MCF 10A (cell line): ENCODE measurements at regions not wholly inside any gene's neighbourhood (a gene's known extent, or its start where the extent isn't known, plus 50 kb on each side); places are given as distances from the start of the nearest gene placed in this dataset.

Source experiments
- BruUV-seq: library from RNA; stranded (reverse); fragments of 400-500 nt; replicated peaks from 2 replicates; lab custom pipeline; 2021; lab: Mats Ljungman, UMichigan
- CTCF ChIA-PET: fragments of 300-600 bp; sonication (Branson Sonifier 250); formaldehyde crosslinking; extraction: SDS; loops from one replicate; lab custom pipeline; 2021; ENCODE audit warnings: antibody characterized with exemption, inconsistent platforms; lab: Yijun Ruan, JAX
- POLR2A ChIA-PET: fragments of 300-600, 350-650 bp; sonication (Branson Sonifier 250); formaldehyde crosslinking; extraction: SDS; loops from one replicate; lab custom pipeline; 2020; ENCODE audit warnings: antibody characterized with exemption, inconsistent platforms; lab: Yijun Ruan, JAX
- DNase-seq: peaks from one replicate; pipeline ENCODE4 v3.0.0-alpha.2; 2018; ENCODE audit not compliant: unreplicated experiment
- H3K27ac Mint-ChIP-seq: one replicate; pipeline ENCODE4 v1.8.0; 2022; ENCODE audit warnings: mild to moderate bottlenecking, low read depth, mixed read lengths; ENCODE audit not compliant: unreplicated experiment
- H3K27me3 Mint-ChIP-seq: one replicate; pipeline ENCODE4 v1.8.0; 2022; ENCODE audit warnings: mixed read lengths; ENCODE audit not compliant: insufficient read depth, unreplicated experiment
- H3K36me3 Mint-ChIP-seq: one replicate; pipeline ENCODE4 v1.8.0; 2022; ENCODE audit warnings: mild to moderate bottlenecking, moderate library complexity, mixed read lengths; ENCODE audit not compliant: insufficient read depth, unreplicated experiment
- H3K4me1 Mint-ChIP-seq: one replicate; pipeline ENCODE4 v1.8.0; 2022; ENCODE audit warnings: mixed read lengths; ENCODE audit not compliant: insufficient read depth, unreplicated experiment
- H3K4me3 Mint-ChIP-seq: one replicate; pipeline ENCODE4 v1.8.0; 2022; ENCODE audit warnings: mild to moderate bottlenecking, moderate library complexity, mixed read lengths; ENCODE audit not compliant: unreplicated experiment
- H3K9me3 Mint-ChIP-seq: one replicate; pipeline ENCODE4 v1.8.0; 2022; ENCODE audit warnings: mixed read lengths; ENCODE audit not compliant: unreplicated experiment
- intact Hi-C: fragments of 100-400 bp; cut with micrococcal nuclease; formaldehyde crosslinking; loops from 2 replicates; pipeline ENCODE4 v1.14.1; 2022
- TF ChIP-seq, protein P1 (sequence below): fragments of 200-600 bp; IDR thresholded peaks from one replicate; pipeline ENCODE4 v1.8.0; 2022; ENCODE audit warnings: antibody characterized with exemption, mild to moderate bottlenecking; ENCODE audit not compliant: unreplicated experiment

DNA sequence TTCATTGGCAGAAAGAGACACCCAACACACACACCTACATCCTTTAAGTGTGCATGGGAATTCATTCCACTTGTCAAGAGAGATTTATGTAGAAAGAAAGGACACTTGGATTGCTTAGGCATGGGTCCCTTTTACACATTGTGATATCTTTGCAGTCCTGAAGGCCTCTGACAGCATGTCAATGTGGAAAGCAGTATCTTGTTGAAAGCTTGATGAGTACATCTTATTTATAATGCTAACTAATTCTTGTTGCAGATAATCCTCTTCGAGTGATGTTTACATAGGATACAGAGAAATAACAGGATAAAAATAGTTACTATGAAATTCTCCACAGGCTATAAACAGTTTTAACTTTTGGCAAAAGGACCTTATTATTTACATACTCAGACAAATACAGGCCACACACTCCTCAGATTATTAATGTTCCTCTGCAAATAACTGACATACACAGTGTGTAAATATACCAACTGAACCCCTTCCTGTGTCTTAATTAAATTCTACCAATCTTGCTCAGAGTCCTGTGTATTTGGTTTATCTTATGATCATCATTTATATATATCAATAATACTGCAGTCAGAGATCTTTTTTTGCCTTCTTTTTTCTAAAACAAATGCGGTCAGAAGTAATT lies 111.8 kb upstream of the DIO2 start:
- no peaks in the 10 kb centered on the region for H3K36me3 Mint-ChIP-seq
- intact Hi-C loops = no loop called here
- no peaks in the 10 kb centered on the region for H3K27me3 Mint-ChIP-seq
- no peaks in the 10 kb centered on the region for H3K9me3 Mint-ChIP-seq
- no peak overlapping the region for H3K4me3 Mint-ChIP-seq
- CTCF ChIA-PET = no interaction called here
- H3K27ac Mint-ChIP-seq = no peak overlapping the region
- TF ChIP-seq, protein P1, sequence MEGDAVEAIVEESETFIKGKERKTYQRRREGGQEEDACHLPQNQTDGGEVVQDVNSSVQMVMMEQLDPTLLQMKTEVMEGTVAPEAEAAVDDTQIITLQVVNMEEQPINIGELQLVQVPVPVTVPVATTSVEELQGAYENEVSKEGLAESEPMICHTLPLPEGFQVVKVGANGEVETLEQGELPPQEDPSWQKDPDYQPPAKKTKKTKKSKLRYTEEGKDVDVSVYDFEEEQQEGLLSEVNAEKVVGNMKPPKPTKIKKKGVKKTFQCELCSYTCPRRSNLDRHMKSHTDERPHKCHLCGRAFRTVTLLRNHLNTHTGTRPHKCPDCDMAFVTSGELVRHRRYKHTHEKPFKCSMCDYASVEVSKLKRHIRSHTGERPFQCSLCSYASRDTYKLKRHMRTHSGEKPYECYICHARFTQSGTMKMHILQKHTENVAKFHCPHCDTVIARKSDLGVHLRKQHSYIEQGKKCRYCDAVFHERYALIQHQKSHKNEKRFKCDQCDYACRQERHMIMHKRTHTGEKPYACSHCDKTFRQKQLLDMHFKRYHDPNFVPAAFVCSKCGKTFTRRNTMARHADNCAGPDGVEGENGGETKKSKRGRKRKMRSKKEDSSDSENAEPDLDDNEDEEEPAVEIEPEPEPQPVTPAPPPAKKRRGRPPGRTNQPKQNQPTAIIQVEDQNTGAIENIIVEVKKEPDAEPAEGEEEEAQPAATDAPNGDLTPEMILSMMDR = no peak
- DNase-seq = no peak
- POLR2A ChIA-PET = no interaction called here
- no peaks in the 10 kb centered on the region for H3K4me1 Mint-ChIP-seq
- BruUV-seq = no TSS peak

DNA sequence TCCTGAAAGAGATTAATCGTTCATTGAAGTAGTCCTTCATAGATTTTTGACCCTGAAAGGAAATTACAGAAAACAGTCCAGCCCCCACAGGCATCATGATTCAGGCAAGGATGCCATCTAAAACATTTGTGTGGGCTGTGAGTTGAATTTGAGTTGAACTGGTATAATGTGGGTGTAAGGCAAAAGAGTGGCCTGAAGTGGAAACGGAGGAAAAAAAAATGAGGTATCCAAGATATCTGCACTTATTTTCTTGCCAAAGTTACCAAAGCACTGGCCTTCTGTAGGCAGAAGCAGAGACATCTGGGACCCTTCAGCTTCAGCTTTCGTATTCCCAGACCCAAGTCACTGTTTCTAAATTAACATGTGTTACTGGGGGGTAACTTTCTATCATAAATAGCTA lies 105.1 kb upstream of the DIO2 start:
- no peak overlapping the region for H3K4me3 Mint-ChIP-seq
- ChIA-PET POLR2A (no interaction called here), CTCF (interaction anchor here (0.6 kb wide), 1 partner anchor 296 kb away, joined by 3 read pairs; no protein-coding TSS in a partner anchor)
- no TSS peak for BruUV-seq
- no peaks in the 10 kb centered on the region for H3K27me3 Mint-ChIP-seq
- DNase-seq = no peak
- H3K36me3 Mint-ChIP-seq = no peaks in the 10 kb centered on the region
- TF ChIP-seq, protein P1 = no peak
- H3K9me3 Mint-ChIP-seq = no peaks in the 10 kb centered on the region
- no peak overlapping the region for H3K27ac Mint-ChIP-seq
- intact Hi-C loops = no loop called here
- no peaks in the 10 kb centered on the region for H3K4me1 Mint-ChIP-seq

DNA sequence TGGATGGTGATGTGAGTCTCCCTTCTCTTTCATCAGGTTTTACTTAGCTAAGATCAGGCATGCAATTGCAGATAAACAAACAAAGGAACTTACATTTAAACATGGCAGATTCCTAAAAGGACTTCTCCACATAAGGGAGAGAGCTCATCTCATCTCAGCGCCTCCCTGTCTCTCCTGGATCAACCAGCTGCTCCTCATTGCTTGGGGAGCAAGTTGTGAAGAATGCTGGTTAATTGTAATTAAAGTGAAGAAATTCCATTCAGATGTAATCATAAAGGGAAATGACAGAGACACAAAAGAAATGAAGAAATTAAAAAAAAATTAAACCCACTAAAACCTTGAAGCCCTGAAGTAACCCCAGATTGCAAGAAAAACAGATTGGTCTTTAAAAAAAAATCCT lies 104.4 kb upstream of the DIO2 start:
- Mint-ChIP-seq H3K27me3 (no peaks in the 10 kb centered on the region), H3K36me3 (no peaks in the 10 kb centered on the region), H3K4me3 (no peak overlapping the region), H3K9me3 (no peaks in the 10 kb centered on the region), H3K27ac (no peak overlapping the region), H3K4me1 (no peaks in the 10 kb centered on the region)
- intact Hi-C loops = no loop called here
- CTCF ChIA-PET = interaction anchor here (0.6 to 1.0 kb wide), 2 partner anchors 271 to 1138 kb away, joined by 3 read pairs; no protein-coding TSS in a partner anchor
- no peak for DNase-seq
- POLR2A ChIA-PET = no interaction called here
- TF ChIP-seq, protein P1 = no peak
- BruUV-seq = no TSS peak

DNA sequence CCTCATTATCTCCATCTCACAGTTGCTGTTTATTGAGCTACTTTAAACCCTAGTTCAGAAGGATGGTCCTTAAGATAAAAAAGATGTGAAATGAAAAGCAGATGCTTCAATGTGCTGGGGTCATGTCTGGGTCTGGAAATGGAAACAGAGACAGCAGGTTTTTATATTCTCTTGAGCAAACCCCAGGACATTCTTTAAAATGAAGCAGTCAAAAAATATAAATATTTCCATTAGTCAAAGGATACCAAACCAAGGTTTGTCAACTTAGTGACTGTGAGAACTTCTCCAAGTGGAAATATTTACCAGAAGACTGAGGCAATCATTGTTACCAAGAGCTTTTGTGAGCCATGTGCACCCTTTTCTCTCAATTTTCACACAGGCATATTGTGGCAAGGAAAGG lies 102.5 kb upstream of the DIO2 start:
- ChIA-PET CTCF (no interaction called here), POLR2A (no interaction called here)
- Mint-ChIP-seq H3K9me3 (no peaks in the 10 kb centered on the region), H3K27me3 (no peaks in the 10 kb centered on the region), H3K4me3 (no peak overlapping the region), H3K36me3 (no peaks in the 10 kb centered on the region), H3K4me1 (no peaks in the 10 kb centered on the region), H3K27ac (no peak overlapping the region)
- intact Hi-C loops = no loop called here
- no TSS peak for BruUV-seq
- TF ChIP-seq, protein P1 = no peak
- no peak for DNase-seq
